HEK293T (cell line): ENCODE measurements at regions not wholly inside any gene's neighbourhood (a gene's known extent, or its start where the extent isn't known, plus 50 kb on each side); places are given as distances from the start of the nearest gene placed in this dataset.

Experiments used
- CTCF ChIA-PET: fragments of 350-600 bp; formaldehyde crosslinking; extraction: SDS; loops from one replicate; lab custom pipeline; 2021; ENCODE audit warnings: antibody characterized with exemption, inconsistent platforms; lab: Yijun Ruan, JAX
- POLR2A ChIA-PET: fragments of 350-600 bp; formaldehyde crosslinking; extraction: SDS; loops from one replicate; lab custom pipeline; 2020; ENCODE audit warnings: antibody characterized with exemption, inconsistent platforms; lab: Yijun Ruan, JAX
- DNase-seq: peaks from one replicate; pipeline ENCODE4 v3.0.0; 2012; ENCODE audit warnings: mixed read lengths; ENCODE audit errors: extremely low spot score
- ARNT ChIP-seq: fragments of 450-650 bp; IDR thresholded peaks from 2 replicates; pipeline ENCODE4 v1.6.1; 2017; ENCODE audit warnings: mild to moderate bottlenecking
- BHLHE40 ChIP-seq: fragments of 450-650 bp; IDR thresholded peaks from 2 replicates; pipeline ENCODE4 v1.6.1; 2016; ENCODE audit warnings: mild to moderate bottlenecking, moderate library complexity, borderline replicate concordance
- CTBP1 ChIP-seq: fragments of 450-650 bp; IDR thresholded peaks from 2 replicates; pipeline ENCODE4 v1.6.1; 2016; ENCODE audit warnings: borderline replicate concordance
- ELF4 ChIP-seq: fragments of 450-650 bp; IDR thresholded peaks from 2 replicates; pipeline ENCODE4 v1.6.1; 2017; ENCODE audit warnings: antibody characterized with exemption
- FOXA1 ChIP-seq: fragments of 450-650 bp; IDR thresholded peaks from 2 replicates; pipeline ENCODE4 v1.6.1; 2016; ENCODE audit warnings: mild to moderate bottlenecking
- FOXK2 ChIP-seq: fragments of 450-650 bp; IDR thresholded peaks from 2 replicates; pipeline ENCODE4 v1.6.1; 2016; ENCODE audit warnings: mild to moderate bottlenecking
- FOXM1 ChIP-seq: fragments of 450-650 bp; IDR thresholded peaks from 2 replicates; pipeline ENCODE4 v1.6.1; 2017; ENCODE audit warnings: mild to moderate bottlenecking, borderline replicate concordance
- HDGF ChIP-seq: fragments of 450-650 bp; IDR thresholded peaks from 2 replicates; pipeline ENCODE4 v1.6.1; 2017; ENCODE audit warnings: antibody characterized with exemption, borderline replicate concordance
- L3MBTL2 ChIP-seq: fragments of 450-650 bp; conservative IDR thresholded peaks from 2 replicates; pipeline ENCODE4 v1.6.1; 2016; ENCODE audit warnings: mild to moderate bottlenecking
- LEF1 ChIP-seq: fragments of 450-650 bp; IDR thresholded peaks from 2 replicates; pipeline ENCODE4 v1.6.1; 2017; ENCODE audit warnings: mild to moderate bottlenecking, borderline replicate concordance
- NFRKB ChIP-seq: fragments of 450-650 bp; IDR thresholded peaks from 2 replicates; pipeline ENCODE4 v1.6.1; 2016; ENCODE audit warnings: mild to moderate bottlenecking, moderate library complexity
- PKNOX1 ChIP-seq: fragments of 450-650 bp; IDR thresholded peaks from 2 replicates; pipeline ENCODE4 v1.6.1; 2016
- SP1 ChIP-seq: fragments of 450-650 bp; IDR thresholded peaks from 2 replicates; pipeline ENCODE4 v1.6.1; 2017
- SUZ12 ChIP-seq: fragments of 450-650 bp; IDR thresholded peaks from 2 replicates; pipeline ENCODE4 v1.6.1; 2016; ENCODE audit warnings: mild to moderate bottlenecking
- TARDBP ChIP-seq: fragments of 450-650 bp; IDR thresholded peaks from 2 replicates; pipeline ENCODE4 v1.6.1; 2016
- ZNF384 ChIP-seq: fragments of 450-650 bp; IDR thresholded peaks from 2 replicates; pipeline ENCODE4 v1.6.1; 2016

GRCh38 chr1:81545734-81546133 is 255.0 kb upstream of the ADGRL2 start:
- no peak for TF ChIP-seq HDGF
- no peak for TF ChIP-seq FOXM1
- no peak for TF ChIP-seq NFRKB
- no peak for TF ChIP-seq LEF1
- TF ChIP-seq L3MBTL2: no peak
- no peak for TF ChIP-seq SUZ12
- ChIA-PET POLR2A (no interaction called here), CTCF (no interaction called here)
- DNase-seq: no peak

GRCh38 chr1:81543764-81544163 is 257.0 kb upstream of the ADGRL2 start:
- no peak for DNase-seq
- ChIA-PET CTCF (no interaction called here), POLR2A (no interaction called here)
- TF ChIP-seq SP1 (no peak), ARNT (no peak), L3MBTL2 (no peak), NFRKB (no peak), FOXM1 (no peak), FOXA1 (no peak), LEF1 (no peak), ZNF384 (no peak), TARDBP (no peak), SUZ12 (no peak), BHLHE40 (no peak), CTBP1 (no peak), FOXK2 (no peak), PKNOX1 (no peak), ELF4 (no peak), HDGF (no peak)

GRCh38 chr1:81542196-81542595 is 258.5 kb upstream of the ADGRL2 start:
- no peak for TF ChIP-seq ARNT
- no peak for TF ChIP-seq ELF4
- TF ChIP-seq BHLHE40: no peak
- TF ChIP-seq L3MBTL2: no peak
- no peak for TF ChIP-seq FOXM1
- TF ChIP-seq TARDBP: no peak
- no peak for TF ChIP-seq FOXA1
- TF ChIP-seq ZNF384: no peak
- TF ChIP-seq FOXK2: no peak
- CTCF ChIA-PET: no interaction called here
- no peak for DNase-seq
- POLR2A ChIA-PET: no interaction called here

- ChIA-PET POLR2A (no interaction called here), CTCF (interaction anchor here (0.7 to 1.1 kb wide), 2 partner anchors 10 to 840 kb away, joined by 3 to 5 read pairs; no protein-coding TSS in a partner anchor)
- TF ChIP-seq SP1 (no peak), L3MBTL2 (no peak), ELF4 (no peak), FOXM1 (no peak), FOXK2 (no peak), ARNT (no peak), CTBP1 (no peak), NFRKB (no peak), PKNOX1 (no peak), HDGF (no peak)
- DNase-seq: no peak
Observed at GRCh38 chr1:81540216-81540615, 260.5 kb upstream of the ADGRL2 start.

GRCh38 chr1:81529014-81529413 is 271.7 kb upstream of the ADGRL2 start:
- ChIA-PET POLR2A (no interaction called here), CTCF (no interaction called here)
- TF ChIP-seq LEF1 (no peak), SP1 (no peak), L3MBTL2 (no peak), FOXM1 (no peak), HDGF (no peak), ELF4 (no peak), PKNOX1 (no peak), BHLHE40 (no peak), SUZ12 (no peak), ARNT (no peak), TARDBP (no peak), CTBP1 (no peak), ZNF384 (no peak), FOXA1 (no peak), FOXK2 (no peak), NFRKB (no peak)
- DNase-seq: no peak

- POLR2A ChIA-PET: no interaction called here
- CTCF ChIA-PET: interaction anchor here (0.6 kb wide), 1 partner anchor 1307 kb away, joined by 5 read pairs; no protein-coding TSS in a partner anchor
- DNase-seq: no peak
- TF ChIP-seq FOXK2: no peak
- TF ChIP-seq FOXM1: no peak
Observed at GRCh38 chr1:81525085-81525484, 275.6 kb upstream of the ADGRL2 start.

GRCh38 chr1:81519987-81520386 is 280.7 kb upstream of the ADGRL2 start:
- ChIA-PET POLR2A (no interaction called here), CTCF (no interaction called here)
- no peak for DNase-seq
- no peak for TF ChIP-seq LEF1
- TF ChIP-seq TARDBP: no peak
- no peak for TF ChIP-seq BHLHE40
- no peak for TF ChIP-seq ARNT
- TF ChIP-seq SUZ12: no peak
- TF ChIP-seq FOXK2: no peak
- TF ChIP-seq ZNF384: no peak
- no peak for TF ChIP-seq HDGF
- no peak for TF ChIP-seq FOXA1
- no peak for TF ChIP-seq CTBP1
- TF ChIP-seq ELF4: no peak
- no peak for TF ChIP-seq FOXM1
- no peak for TF ChIP-seq SP1
